GM19238 (cell line): ENCODE measurements at regions not wholly inside any gene's neighbourhood (a gene's known extent, or its start where the extent isn't known, plus 50 kb on each side); places are given as distances from the start of the nearest gene placed in this dataset.
A peak's percentile ranks its signal among the peaks of the same experiment; 100 is the strongest.
"Not testable (repeated sequence)": the region's sequence is repeated elsewhere in the genome, so short reads cannot be mapped to it uniquely, and the experiment has no call there.

Experiments
- DNase-seq: peaks from one replicate; pipeline ENCODE4 v3.0.0; 2011; ENCODE audit warnings: low spot score; ENCODE audit not compliant: insufficient read length

DNA sequence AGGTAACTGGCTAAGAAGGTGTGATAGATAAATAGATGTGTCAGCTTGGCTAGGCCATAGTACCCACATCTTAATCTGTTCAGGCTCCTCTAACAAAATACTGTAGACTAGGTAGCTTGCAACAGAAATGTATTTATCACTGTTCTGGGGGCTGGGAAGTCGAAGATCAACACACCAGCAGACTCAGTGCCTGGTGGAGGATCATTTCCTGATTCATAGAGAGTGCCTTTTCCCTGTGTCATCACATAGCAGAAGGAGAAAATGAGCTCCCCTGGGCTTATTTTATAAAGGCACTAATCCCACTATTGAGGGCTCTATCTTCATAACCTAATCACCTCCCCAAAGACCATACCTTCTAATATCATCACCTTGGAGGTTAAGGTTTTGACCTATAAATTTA is 532.7 kb upstream of the OLFM3 start:
- DNase-seq = no peak

DNA sequence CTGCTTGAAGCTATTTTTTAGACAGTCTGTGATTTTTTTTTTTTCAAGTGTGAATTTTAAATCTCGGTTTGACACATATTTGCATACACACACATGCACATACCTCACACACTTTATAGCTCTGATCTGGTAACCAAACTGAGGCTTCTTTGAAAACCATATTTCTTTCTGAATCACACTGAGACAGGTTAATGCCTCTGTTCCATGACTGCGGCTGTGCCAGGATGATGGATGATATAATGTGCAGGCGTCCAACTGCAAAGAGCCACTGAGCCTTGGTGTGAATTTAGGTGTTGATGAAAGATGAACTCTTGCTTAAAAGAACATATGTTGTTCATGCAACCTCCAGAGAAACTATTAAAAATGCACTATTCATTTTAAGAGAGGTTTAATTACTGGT is 504.0 kb upstream of the OLFM3 start:
- no peak for DNase-seq

DNA sequence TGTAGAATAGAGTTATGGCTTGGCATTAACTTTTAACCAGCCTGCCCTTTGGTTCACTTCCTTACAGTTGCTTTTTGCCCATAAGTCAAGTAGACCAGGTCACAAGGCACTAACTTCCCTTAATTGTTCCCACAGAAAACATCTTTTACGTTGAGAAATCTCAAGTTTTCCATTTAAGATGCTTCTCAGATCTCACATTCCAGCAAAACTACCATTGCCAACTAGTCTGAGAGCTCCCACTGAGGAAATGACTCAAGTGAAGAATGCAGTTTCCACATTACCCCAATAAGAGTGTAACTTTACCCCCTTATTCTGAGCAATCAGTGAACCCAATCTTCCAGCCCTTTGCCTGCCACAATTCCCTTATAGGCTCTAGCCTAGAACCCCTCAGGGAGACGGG is 502.2 kb upstream of the OLFM3 start:
- no peak for DNase-seq

DNA sequence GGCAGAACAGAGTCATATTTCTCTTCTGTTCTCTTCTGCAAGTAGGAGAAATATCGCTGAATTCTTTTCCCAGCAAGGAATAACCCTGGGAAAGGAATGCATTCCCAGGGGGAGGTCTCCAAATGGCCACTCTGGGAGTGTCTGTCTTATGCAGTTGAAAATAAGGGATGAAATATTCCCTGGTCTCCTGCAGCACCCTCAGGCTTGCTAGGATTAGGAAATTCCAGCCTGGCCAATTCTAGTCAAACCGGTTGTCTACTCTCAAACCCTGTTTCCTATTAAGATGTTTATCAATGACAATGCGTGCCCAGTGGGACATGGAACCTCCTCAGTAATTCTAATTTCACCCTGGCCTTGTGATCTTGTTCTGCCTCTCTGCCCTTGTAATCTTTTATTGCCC is 501.1 kb upstream of the OLFM3 start:
- not testable (repeated sequence) for DNase-seq

DNA sequence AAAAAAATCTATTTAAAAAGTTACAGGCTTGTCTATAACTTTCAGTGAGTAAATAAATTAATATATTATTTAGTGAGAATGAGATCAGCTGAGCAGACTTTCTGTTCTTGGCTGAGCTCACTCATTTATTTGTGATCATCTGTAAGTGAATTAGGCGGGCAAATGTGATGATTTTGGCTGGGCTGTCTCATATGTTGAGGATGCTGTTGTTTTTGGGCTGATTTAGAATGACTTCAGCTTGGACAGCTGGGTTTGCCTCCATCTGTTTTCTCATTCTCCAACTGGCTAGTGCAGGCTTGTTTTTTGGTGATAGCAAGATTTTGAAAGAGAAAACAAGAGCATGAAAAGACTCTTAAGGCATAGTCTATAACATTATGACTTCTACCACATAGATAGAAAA is 475.8 kb upstream of the OLFM3 start:
- DNase-seq = no peak

DNA sequence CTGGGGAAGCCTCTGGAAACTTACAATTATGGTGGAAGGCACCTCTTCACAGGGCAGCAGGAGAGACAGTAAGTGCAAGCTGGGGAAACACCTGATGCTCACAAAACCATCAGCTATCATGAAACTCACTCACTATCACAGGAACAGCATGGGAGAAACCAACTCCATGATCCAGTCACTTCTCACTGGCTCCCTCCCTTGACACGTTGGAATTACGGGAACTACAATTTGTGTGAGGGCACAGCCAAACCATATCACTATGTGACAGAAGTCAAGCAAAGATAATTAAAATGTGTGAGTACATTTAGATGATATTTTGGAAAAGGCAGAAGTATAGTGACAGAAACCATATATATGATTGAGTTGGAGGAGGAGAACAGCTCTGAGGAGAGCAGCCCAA is 474.0 kb upstream of the OLFM3 start:
- no peak for DNase-seq

DNA sequence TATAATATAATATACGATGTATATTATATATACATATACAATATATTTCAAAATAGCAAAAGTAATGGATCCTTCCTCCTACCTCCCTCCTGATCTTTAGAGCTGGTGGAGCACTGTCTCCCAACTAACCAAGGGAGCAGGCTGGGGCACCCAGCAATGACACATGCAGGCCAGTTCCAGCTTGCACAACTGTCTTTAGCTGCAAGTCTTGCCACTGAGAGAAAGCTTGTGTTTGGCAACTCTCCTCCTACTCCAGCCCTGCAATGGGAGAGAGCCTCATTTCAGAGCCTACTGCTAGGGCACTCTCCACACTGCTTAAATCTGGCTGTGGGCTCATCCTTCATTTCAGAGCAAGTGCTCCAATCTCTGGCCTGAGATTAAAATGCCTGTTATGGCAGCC is 469.8 kb upstream of the OLFM3 start:
- no peak for DNase-seq

DNA sequence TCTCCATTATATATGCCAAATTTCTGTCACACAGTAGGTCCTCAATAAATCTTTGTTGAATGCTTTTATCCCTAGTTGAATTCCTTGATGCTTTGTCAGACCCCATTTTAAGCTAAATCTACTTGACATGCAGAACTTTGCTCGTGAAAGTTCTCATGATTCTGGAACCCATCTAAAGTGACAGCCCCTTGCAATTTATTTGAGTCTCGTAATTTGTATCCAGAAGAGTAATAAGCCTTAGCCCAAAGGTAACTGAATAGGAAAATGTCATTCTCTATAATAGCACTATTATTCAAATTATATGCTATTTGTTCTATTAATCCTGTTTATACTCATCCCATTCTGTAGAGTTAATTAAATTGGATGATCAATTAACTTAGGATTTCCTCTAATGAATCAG is 466.6 kb upstream of the OLFM3 start:
- DNase-seq = no peak

DNA sequence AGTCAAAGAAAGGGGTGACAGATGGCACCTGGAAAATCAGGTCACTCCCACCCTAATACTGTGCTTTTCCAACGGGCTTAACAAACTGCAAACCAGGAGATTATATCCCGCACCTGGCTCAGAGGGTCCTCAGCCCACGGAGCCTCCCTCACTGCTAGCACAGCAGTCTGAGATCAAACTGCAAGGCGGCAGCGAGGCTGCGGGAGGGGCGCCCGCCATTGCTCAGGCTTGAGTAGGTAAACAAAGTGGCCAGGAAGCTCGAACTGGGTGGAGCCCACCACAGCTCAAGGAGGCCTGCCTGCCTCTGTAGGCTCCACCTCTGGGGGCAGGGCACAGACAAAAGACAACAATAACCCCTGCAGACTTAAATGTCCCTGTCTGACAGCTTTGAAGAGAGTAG is 445.6 kb upstream of the OLFM3 start:
- not testable (repeated sequence) for DNase-seq

DNA sequence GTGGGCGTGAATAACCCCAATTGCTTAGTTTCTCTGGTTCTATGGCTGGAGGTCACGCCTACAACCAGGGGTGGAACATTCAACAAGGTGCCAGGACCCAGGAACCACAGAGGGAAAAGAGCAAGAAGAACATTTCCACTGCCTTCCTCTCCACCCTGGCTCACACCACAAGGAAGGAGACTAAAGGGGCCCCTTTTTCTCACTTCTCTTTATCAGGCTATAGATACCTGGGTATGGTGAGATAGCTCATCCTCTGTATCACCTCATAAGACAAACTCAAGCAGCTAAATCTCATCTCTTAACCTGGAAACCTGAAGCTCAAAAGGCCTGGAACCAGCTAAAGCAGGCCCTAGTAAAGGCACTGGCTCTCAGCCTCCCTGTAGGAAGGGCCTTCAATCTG is 438.8 kb upstream of the OLFM3 start:
- DNase-seq = no peak

DNA sequence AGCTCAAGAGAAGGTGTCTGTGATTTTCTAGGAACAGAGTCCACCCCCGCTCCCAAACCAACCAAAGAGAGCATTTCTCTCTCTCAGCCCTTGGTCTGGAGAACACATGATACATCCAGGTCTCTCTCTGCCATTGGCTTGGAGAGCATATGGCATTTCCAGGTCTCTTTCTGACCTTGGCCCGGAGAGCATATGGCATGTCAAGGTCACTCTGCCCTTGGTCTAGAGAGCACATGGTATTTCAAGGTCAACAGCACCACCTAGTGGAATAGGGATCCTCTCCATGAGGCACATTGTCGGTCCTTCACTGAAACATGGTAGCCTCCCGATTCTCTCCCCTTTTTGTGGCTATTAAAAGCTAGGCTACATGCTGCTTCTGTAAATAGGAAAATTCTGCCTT is 437.7 kb upstream of the OLFM3 start:
- peak; percentile 0 for DNase-seq

DNA sequence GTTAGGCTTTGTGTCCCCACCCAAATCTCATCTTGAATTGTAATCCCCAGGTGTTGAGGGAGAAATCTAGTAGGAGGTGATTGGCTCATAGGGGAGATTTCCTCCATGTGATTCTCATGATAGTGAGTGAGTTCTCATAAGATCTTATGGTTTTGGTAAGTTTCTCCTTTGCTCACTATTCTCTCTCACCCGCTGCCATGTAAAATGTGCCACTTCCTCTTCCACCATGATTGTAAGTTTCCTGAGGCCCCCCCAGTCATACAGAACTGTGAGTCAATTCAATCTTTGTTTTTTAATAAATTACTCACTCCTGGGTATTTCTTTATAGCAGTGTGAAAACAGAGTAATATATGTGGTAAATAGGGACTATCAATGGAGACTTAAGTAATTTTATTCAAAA is 434.5 kb upstream of the OLFM3 start:
- no peak for DNase-seq

DNA sequence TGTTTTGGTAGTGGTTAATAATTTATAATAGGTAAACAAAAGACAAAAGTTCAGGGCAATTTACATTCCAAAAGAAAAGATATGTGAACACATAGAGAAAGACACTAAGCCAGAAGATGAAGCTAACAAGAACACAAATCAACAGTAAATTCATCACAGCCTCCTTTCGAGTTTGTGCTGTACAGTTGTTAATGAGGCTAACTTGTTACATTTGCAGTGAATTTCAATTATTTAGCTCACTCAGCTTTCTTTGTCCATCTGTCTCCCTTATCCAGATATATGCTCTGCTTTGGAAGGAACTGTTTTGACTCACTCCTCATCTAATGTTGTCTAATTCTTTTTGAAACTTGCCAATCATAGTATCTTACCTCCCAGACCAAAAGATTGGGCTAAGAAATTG is 423.3 kb upstream of the OLFM3 start:
- DNase-seq = no peak
